Upper lobe of left lung (tissue), 6 donors: ENCODE measurements at regions not wholly inside any gene's neighbourhood (a gene's known extent, or its start where the extent isn't known, plus 50 kb on each side); places are given as distances from the start of the nearest gene placed in this dataset.

Source experiments
- ATAC-seq, 2 donors: fragments of 200-7000 bp; cut with Tn5 transposase; one replicate each; pipeline ENCODE4 v1.9.1; 2022; ENCODE audit warnings: mild to moderate bottlenecking in 2 of 2, moderate library complexity in 2 of 2; ENCODE audit not compliant: low FRiP score in 2 of 2
- DNase-seq, 2 donors: peaks; one replicate each; pipeline ENCODE4 v3.0.0-alpha.2; 2019 to 2020
- H3K27ac ChIP-seq, 4 donors: fragments of 200-600 bp; sonication (generic); one replicate each; pipeline ENCODE4 v1.5.1; 2016 to 2019
- H3K27me3 ChIP-seq, 4 donors: fragments of 200-600 bp; sonication (generic); one replicate each; pipeline ENCODE4 v1.5.1; 2017 to 2019
- H3K36me3 ChIP-seq, 4 donors: fragments of 200-600 bp; sonication (generic); one replicate each; pipeline ENCODE4 v1.5.1; 2016 to 2019
- H3K4me1 ChIP-seq, 4 donors: fragments of 200-600 bp; sonication (generic); one replicate each; pipeline ENCODE4 v1.5.1; 2018 to 2019
- H3K4me3 ChIP-seq, 4 donors: fragments of 200-600 bp; sonication (generic); one replicate each; pipeline ENCODE4 v1.5.1; 2017 to 2019; ENCODE audit warnings: mild to moderate bottlenecking in 2 of 4, moderate library complexity in 1 of 4
- H3K9me3 ChIP-seq, 4 donors: fragments of 200-600 bp; sonication (generic); one replicate each; pipeline ENCODE4 v1.5.1; 2018 to 2019
- EP300 ChIP-seq, 4 donors: sonication (generic); formaldehyde crosslinking; IDR thresholded peaks; one replicate each; pipeline ENCODE4 v1.5.1; 2017; ENCODE audit warnings: antibody characterized with exemption in 4 of 4, control low read depth in 2 of 4
- POLR2A ChIP-seq, 4 donors: fragments of 450-650 bp; IDR thresholded peaks; one replicate each; pipeline ENCODE4 v1.5.1; 2016 to 2017; ENCODE audit warnings: antibody characterized with exemption in 4 of 4, mild to moderate bottlenecking in 2 of 4
- POLR2AphosphoS5 ChIP-seq, 2 donors: sonication (generic); formaldehyde crosslinking; IDR thresholded peaks; one replicate each; pipeline ENCODE4 v1.5.1; 2017; ENCODE audit warnings: antibody characterized with exemption in 2 of 2
- WGBS, 2 donors: methylation state at CpG; one replicate each; pipeline ENCODE4 v1.1.5; 2017 to 2018; 5-methylcytosine and 5-hydroxymethylcytosine counted together
- TF ChIP-seq, protein P1 (sequence below), 6 experiments: fragments of 450-650 bp in 4 of 6; fragments of 200-600 bp in 2 of 6; sonication (generic) in 2 of 6; IDR thresholded peaks; one replicate each; pipeline ENCODE4 v1.5.1; 2016 to 2019; ENCODE audit warnings: antibody characterized with exemption in 6 of 6
- donor health status: DM: no; HTN: no; CAD: no; lungs with moderate emphysema.
- donor health status: DM: no; HTN: yes; CAD: no; lungs with severe emphysema.

DNA sequence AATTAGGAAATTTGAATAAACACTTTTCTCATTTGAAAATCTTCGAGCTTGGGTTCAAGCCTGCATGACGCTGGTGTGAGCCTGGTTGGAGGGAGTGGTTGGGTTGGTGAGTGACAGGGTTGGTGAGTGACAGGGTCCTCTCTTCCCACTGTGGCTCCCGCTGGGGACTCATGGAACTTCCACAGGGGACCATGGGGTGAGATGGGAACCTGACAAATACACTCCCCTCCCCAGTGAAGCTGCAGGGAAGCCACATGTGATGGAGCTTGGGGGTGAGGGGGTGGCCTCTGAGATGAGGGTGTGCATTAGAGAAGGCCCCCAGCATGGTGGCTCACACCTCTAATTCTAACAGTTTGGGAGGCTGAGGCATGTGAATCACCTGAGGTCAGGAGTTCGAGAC lies 66.8 kb downstream of the RTL6 start:
- Histone ChIP-seq H3K9me3 (no peaks in the 10 kb centered on the region), H3K36me3 (no peaks in the 10 kb centered on the region), H3K27ac (no peak overlapping the region), H3K4me3 (no peak overlapping the region), H3K4me1 (no peaks in the 10 kb centered on the region), H3K27me3 (no peaks in the 10 kb centered on the region)
- 83 to 87% methylated on average over 4 of the region's 4 CpGs for WGBS, 2 donors
- DNase-seq, result peak in 1 of 2 donors; percentile 11
- no peak for TF ChIP-seq POLR2AphosphoS5 (IDR thresholded peaks at IDR 0.05)
- no peak for ATAC-seq

DNA sequence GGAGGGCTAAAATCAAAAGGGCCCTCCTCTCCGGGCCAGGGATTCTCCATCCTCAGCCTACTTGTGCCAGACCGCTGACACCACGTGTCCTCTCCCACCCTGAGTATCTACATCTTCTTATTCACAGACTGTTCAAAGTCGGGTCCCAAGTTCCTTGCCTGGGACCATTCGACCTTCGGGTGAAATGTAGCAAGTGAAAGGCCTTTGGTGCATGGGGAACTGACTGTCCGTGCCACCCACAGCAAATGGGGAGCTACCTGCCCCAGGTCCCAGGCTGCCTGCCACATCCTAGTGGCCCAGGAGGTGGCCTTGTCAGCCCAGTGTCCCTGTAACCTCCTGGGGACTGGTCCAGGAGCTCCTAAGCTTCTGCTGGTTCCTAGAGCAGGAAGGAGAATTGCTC lies 67.3 kb downstream of the RTL6 start:
- DNase-seq (no peak), ATAC-seq (no peak)
- no peaks in the 10 kb centered on the region for H3K4me1 ChIP-seq
- H3K27me3 ChIP-seq, result no peaks in the 10 kb centered on the region
- H3K9me3 ChIP-seq, result no peaks in the 10 kb centered on the region
- WGBS, 2 donors, result 88 to 98% methylated on average over 4 to 7 of the region's 7 CpGs
- H3K4me3 ChIP-seq, result no peak overlapping the region
- no peak overlapping the region for H3K27ac ChIP-seq
- no peaks in the 10 kb centered on the region for H3K36me3 ChIP-seq
- no peak for TF ChIP-seq EP300 (IDR thresholded peaks at IDR 0.05)
- TF ChIP-seq POLR2AphosphoS5 (IDR thresholded peaks at IDR 0.05), result no peak
- TF ChIP-seq POLR2A (IDR thresholded peaks at IDR 0.05), result no peak
- TF ChIP-seq, protein P1, sequence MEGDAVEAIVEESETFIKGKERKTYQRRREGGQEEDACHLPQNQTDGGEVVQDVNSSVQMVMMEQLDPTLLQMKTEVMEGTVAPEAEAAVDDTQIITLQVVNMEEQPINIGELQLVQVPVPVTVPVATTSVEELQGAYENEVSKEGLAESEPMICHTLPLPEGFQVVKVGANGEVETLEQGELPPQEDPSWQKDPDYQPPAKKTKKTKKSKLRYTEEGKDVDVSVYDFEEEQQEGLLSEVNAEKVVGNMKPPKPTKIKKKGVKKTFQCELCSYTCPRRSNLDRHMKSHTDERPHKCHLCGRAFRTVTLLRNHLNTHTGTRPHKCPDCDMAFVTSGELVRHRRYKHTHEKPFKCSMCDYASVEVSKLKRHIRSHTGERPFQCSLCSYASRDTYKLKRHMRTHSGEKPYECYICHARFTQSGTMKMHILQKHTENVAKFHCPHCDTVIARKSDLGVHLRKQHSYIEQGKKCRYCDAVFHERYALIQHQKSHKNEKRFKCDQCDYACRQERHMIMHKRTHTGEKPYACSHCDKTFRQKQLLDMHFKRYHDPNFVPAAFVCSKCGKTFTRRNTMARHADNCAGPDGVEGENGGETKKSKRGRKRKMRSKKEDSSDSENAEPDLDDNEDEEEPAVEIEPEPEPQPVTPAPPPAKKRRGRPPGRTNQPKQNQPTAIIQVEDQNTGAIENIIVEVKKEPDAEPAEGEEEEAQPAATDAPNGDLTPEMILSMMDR (IDR thresholded peaks at IDR 0.05), result no peak

DNA sequence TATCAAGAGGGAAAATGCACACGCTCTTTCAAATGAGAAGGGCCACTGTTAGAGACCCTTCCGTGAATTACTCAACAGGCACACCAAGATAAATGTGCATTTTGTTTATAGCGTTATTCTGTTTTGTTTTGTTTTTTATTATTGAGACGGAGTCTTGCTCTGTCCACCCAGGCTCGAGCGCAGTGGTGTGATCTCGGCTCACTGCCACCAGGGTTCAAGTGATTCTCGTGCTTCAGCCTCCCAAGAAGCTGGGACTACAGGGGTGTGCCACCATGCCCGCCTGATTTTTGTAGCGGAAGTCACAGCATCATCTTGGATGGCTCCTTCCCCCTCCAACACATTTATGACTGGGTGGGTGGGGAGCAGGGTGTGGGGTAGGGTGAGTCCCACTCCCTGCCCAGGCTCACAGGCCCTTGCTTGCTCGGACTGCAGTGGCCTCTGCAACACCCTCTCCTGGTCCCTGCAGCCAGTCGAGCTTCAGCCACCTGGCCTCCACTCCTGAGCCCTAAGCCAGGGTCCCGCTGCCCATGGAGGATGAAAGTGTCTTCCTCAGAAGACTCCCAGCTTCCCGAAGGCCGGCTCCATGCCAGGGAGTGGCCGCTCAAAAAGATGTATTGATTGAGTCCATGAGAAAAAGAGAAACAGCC lies 68.0 kb downstream of the RTL6 start:
- ATAC-seq, result no peak
- no peaks in the 10 kb centered on the region for H3K9me3 ChIP-seq
- H3K27me3 ChIP-seq, result no peaks in the 10 kb centered on the region
- H3K4me3 ChIP-seq, result no peak overlapping the region
- H3K4me1 ChIP-seq, result no peaks in the 10 kb centered on the region
- WGBS, 2 donors, result 89 to 92% methylated on average over 12 to 16 of the region's 16 CpGs
- H3K36me3 ChIP-seq, result no peaks in the 10 kb centered on the region
- no peak for TF ChIP-seq POLR2AphosphoS5 (IDR thresholded peaks at IDR 0.05)
- TF ChIP-seq EP300 (IDR thresholded peaks at IDR 0.05), result no peak
- TF ChIP-seq, protein P1 (IDR thresholded peaks at IDR 0.05), result no peak
- no peak for TF ChIP-seq POLR2A (IDR thresholded peaks at IDR 0.05)
- no peak overlapping the region for H3K27ac ChIP-seq
- DNase-seq, result peak in 1 of 2 donors; percentile 14

DNA sequence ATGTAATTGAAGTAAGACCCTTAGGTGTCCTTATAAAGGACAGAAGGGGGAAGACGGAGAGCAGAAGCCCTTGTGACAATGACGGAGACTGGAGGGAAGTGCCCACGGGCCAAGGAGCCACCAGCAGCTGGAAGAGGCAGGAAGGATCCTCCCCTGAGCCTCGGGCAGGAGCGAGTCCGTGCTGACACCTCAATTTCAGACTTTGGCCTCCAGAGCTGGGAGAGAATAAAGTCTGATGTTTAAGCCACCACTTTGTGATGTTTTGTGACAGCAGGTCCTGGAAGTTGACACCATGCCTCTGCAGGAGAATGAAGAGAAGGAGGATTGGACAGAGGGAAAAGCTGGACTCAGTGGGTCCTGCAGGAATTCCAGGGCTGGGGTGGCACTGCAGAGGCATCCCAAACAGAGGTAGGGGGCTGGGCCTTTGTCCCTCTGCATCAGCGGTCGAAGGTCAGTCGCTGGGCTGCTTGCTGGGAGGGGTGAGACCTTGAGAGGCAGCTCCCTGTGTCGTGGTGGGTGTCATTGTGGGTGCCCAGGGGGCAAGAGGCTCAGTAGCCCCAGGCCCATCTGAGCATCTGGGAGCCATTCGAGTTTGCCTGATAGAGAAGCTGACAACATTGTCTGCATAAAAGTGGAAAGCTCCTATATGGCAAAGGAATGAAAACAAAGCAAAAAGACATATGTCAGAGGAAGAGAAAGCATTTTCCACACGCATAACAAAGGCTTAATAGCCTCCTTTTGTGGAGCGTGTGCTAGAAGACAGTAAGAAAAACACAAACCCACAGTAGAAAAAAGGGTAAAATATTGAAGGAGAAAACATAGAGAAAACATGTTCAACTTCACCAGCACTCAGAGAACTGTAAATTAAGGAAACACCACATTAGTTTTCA lies 68.8 kb downstream of the RTL6 start:
- no peaks in the 10 kb centered on the region for H3K4me1 ChIP-seq
- no peak for ATAC-seq
- no peaks in the 10 kb centered on the region for H3K9me3 ChIP-seq
- no peaks in the 10 kb centered on the region for H3K36me3 ChIP-seq
- 74 to 81% methylated on average over 13 of the region's 13 CpGs for WGBS, 2 donors
- H3K27ac ChIP-seq, result no peak overlapping the region
- H3K27me3 ChIP-seq, result no peaks in the 10 kb centered on the region
- TF ChIP-seq EP300 (IDR thresholded peaks at IDR 0.05) (no peak), POLR2A (IDR thresholded peaks at IDR 0.05) (no peak), POLR2AphosphoS5 (IDR thresholded peaks at IDR 0.05) (no peak)
- TF ChIP-seq, protein P1 (IDR thresholded peaks at IDR 0.05), result no peak
- no peak for DNase-seq
- no peak overlapping the region for H3K4me3 ChIP-seq

DNA sequence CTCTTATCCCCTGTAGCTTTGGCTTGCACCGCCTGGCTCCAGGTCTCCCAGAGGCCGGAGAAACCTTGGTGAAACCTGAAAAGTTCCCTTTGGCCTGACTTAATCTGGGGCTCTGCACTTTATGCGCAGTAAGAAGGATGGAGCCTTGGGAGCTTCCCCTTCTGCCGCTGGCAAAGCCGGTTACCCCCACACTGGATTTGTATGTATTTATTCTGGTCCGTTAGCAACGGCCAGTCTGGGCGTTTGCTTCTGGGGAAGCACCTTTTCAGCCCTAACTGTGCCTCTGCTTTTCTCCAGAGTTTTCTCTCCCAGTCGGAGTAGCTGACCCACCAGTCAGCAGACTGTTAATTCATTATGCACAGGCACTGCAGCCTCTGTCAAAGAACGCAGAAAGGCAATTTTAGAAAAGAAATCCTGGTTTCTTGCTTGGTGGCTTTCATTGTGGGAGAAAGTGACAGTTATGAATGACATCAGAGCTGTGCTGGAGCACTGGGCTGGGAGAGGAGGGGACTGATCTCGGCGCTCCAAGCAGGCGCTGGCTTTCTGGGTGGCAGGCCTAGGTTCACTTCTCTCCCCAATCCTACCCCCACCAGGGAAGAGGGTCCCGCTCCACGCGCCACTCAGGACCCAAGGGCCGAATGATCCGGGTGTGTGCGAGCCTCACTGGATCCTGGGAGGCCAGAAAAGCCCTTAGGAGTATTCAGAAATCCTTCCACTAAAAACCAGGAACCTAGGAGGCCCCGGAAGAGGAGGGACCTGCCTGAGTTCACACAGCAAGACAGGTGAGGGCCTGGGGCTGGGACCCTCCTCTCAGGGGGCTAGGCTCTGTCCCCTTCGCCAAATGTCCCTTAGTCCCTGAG lies 70.2 kb downstream of the RTL6 start:
- 77 to 88% methylated on average over 11 to 21 of the region's 21 CpGs for WGBS, 2 donors
- TF ChIP-seq, protein P1 (IDR thresholded peaks at IDR 0.05), result no peak
- TF ChIP-seq EP300 (IDR thresholded peaks at IDR 0.05) (no peak), POLR2A (IDR thresholded peaks at IDR 0.05) (no peak), POLR2AphosphoS5 (IDR thresholded peaks at IDR 0.05) (no peak)
- Histone ChIP-seq H3K27me3 (no peaks in the 10 kb centered on the region), H3K4me3 (no peak overlapping the region), H3K9me3 (no peaks in the 10 kb centered on the region), H3K4me1 (peaks cover 0 to 7% (median 0%) of the 10 kb centered on the region in 4 donors), H3K27ac (no peak overlapping the region), H3K36me3 (no peaks in the 10 kb centered on the region)
- ATAC-seq, result no peak
- DNase-seq, result no peak
